Skin epidermis (tissue), 12 donors: ENCODE measurements at regions not wholly inside any gene's neighbourhood (a gene's known extent, or its start where the extent isn't known, plus 50 kb on each side); places are given as distances from the start of the nearest gene placed in this dataset.

Source experiments
- H3K27ac ChIP-seq, 21 experiments: fragments of 200-600 bp; sonication (generic) in 11 of 21; one replicate each; pipeline ENCODE4 v1.5.0; 2020; ENCODE audit warnings: mild to moderate bottlenecking in 3 of 21, inconsistent platforms in 2 of 21, moderate library complexity in 2 of 21
- H3K4me3 ChIP-seq, 7 experiments: fragments of 200-600 bp; sonication (generic) in 2 of 7; one replicate each; pipeline ENCODE4 v1.5.0; 2020; ENCODE audit warnings: inconsistent platforms in 2 of 7, mild to moderate bottlenecking in 2 of 7, moderate library complexity in 1 of 7

DNA sequence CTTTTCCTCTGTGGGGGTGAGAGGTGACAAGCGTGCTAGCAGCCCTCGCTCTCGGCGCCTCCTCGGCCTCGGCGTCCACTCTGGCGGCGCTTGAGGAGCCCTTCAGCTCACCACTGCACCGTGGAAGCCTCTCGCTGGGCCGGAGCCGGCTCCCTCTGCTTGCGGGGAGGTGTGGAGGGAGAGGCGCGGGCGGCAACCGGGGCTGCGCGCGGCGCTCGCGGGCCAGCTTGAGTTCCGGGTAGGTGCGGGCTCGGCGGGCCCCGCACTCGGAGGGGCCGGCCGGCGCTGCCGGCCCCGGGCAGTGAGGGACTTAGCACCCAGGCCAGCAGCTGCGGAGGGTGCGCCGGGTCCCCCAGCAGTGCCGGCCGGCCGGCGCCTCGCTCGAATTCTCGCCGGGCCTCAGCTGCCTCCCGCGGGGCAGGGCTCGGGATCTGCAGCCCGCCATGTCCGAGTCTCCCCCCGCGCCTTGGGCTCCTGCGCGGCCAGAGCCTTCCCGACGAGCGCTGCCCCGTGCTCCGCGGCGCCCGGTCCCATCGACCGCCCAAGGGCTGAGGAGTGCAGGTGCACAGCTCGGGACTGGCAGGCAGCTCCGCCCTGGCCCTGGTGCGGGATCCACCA lies 352.8 kb upstream of the PODXL start:
- no peak overlapping the region for H3K4me3 ChIP-seq
- H3K27ac ChIP-seq = no peak overlapping the region

GRCh38 chr7:131908714-131909113 lies 352.3 kb upstream of the PODXL start:
- no peak overlapping the region for H3K4me3 ChIP-seq

DNA sequence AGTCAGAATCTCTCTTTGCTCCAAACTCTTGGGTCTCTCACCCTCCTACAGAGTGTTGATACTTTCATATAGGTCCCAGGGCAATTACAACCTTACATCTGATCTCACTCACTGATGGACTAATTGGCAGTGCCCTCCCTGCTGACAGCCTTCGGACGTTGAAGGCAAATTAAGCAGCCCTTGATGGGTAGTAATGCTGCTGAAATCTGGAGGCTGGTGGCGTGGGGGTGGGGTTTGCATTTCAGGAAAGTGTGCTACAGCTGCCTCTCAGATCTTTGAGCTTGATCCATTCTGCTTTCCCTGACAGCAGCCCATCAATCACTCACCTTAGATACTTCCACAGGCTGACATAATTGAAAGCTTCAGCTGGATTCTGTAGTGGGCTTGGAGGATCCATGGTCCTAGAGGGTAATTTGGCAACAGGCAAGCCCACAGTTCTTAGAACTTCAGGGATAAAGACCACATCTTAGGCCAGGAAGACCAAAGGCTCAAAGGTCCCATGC lies 349.1 kb upstream of the PODXL start:
- H3K27ac ChIP-seq = no peak overlapping the region
- H3K4me3 ChIP-seq = no peak overlapping the region

More at GRCh38 chr7:131908714-131909113, 352.3 kb upstream of the PODXL start:
- H3K27ac ChIP-seq = no peak overlapping the region

DNA sequence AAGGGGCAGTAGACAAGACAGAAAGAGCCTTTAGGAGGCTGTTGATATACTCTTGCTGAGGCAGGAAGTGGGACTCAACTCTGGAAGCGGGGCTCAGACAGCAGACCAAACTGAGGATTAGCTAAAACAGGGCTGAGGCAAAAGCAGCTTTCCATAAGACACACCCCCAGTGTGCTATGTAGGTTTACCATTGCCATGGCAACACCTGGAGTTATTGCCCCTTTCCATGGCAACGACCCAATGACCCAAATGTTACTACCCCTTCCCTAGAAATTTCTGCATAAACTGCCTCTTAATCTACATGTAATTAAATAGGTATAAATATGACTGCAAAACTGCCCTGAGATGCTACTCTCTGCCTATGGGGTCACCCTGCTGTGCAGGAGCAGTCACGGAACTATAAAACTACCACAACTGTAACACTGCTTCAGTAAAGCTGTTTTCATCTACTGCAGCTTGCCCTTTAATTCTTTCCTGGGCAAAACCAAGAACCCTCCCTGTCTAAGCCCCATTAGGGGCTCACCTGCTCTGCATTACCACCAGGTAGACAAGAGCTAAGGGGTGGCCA lies 348.4 kb upstream of the PODXL start:
- H3K27ac ChIP-seq = no peak overlapping the region

GRCh38 chr7:131903315-131903714 lies 346.9 kb upstream of the PODXL start:
- Histone ChIP-seq H3K4me3 (no peak overlapping the region), H3K27ac (no peak overlapping the region)

More for the DNA sequence above, 348.4 kb upstream of the PODXL start:
- H3K4me3 ChIP-seq = no peak overlapping the region

DNA sequence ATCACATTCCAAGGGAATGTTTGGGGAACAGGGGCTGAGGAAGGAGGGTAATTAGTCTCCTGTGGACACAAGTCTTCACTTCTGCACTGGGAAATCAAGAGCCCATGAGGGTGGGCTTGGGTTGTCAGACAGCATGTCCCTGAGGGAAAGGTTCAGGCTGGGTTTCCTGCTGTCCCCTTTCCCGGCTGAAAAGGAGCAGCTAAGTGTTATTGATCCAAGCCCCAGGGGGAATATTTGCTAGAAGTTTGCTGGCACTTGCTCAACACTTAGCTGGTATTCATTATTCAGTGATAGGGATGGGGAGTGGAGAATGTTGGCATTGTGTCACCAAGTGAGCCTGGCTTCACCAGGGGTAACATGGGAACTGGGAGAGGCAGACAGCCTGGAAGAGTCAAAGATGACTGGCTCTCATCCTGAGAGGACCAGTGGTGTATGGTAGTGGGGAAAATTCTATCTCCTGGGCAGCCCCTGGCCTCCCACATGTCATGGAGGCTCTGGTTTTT lies 344.4 kb upstream of the PODXL start:
- Histone ChIP-seq H3K4me3 (no peak overlapping the region), H3K27ac (no peak overlapping the region)

- Histone ChIP-seq H3K4me3 (no peak overlapping the region), H3K27ac (no peak overlapping the region)
Measured at GRCh38 chr7:131899271-131900030, 343.0 kb upstream of the PODXL start.

GRCh38 chr7:131898418-131898817 lies 342.0 kb upstream of the PODXL start:
- Histone ChIP-seq H3K4me3 (no peak overlapping the region), H3K27ac (no peak overlapping the region)

DNA sequence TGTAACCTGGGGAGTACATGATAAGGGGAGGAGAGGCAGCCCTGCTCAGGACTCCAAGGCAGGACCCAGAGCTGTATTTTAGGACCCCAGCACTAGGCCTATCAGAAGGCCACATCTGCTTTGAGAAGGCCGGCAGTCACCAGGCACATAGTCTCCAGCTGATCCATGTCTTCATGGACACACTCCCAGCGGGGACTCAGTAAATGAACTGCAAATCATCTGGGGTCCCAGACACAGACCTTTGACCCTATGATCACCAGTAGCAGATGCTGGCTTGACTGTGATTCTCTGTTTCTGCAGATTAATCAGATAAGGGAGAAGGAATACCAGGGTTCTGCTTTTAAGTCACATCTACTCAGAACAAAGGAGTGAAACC lies 341.4 kb upstream of the PODXL start:
- Histone ChIP-seq H3K4me3 (no peak overlapping the region), H3K27ac (no peak overlapping the region)

DNA sequence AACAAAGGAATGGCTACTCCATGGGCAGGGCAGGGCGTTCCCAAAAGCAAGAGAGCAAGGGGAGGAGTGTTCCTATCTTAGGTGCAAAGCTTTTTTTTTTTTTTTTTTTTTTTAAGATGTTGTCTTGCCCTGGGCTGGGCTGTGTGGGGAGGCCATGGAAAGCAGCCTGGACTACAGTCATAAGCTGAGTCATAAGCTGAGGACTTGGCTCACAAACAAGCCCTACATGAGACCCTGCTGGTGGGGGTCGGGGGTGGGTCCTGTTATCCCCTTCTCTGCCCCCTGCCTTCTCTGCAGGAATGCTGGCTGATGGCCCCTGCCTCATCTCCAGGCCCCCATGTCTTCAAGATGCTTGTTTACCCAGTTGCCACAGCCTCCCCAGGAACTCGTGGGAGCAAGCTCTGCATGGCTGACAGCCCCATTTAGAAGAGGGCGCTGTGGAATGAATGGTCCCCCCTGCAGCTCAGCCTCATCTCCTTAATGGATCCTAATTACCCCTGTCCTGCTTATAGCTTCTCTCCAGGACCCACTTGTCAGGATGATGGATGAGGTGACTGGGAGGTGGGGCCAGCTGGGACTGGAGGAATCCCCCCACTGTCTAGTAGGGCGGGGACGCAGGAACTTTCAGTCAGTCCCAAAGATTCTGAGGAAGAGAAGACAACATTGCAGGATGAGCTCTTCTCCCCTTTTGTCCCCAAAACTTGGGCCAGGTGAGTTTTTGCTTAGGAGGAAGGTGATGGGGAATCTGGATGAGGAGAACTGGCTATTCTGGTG lies 340.8 kb upstream of the PODXL start:
- Histone ChIP-seq H3K27ac (no peak overlapping the region), H3K4me3 (no peak overlapping the region)

DNA sequence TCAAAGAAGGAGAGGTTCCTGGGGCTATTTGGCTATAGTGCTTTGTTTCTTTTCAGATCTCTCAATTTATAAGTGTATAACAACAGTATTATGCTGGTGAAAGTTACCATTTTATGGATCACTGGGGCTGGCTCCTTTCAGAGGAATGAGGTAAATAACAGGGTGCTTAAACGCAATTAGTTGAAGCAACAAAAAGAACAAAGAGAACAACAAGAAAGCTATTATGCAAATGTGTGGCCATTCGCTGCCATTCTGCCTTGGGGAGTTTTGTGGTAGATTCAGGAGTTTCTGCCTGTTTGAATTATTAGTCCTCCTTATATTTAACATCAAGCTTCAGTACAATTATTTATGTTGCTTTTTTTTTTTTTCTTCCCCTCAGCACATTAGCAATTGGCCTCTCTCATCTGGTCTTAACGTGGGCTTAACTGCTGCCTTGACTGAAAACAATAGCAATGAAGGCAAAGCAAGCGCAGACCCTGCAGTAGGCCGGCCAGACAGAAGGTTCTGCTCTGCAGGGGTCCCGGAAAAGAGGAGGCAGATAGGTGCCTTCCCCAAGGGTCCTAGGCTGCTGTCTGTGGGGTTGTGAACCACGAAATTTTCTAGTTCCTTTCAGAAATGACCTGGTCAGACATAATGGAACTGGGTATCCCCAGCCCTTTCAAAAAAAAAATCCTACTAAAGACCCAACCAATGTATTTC lies 339.9 kb upstream of the PODXL start:
- H3K4me3 ChIP-seq = no peak overlapping the region
- H3K27ac ChIP-seq = no peak overlapping the region

DNA sequence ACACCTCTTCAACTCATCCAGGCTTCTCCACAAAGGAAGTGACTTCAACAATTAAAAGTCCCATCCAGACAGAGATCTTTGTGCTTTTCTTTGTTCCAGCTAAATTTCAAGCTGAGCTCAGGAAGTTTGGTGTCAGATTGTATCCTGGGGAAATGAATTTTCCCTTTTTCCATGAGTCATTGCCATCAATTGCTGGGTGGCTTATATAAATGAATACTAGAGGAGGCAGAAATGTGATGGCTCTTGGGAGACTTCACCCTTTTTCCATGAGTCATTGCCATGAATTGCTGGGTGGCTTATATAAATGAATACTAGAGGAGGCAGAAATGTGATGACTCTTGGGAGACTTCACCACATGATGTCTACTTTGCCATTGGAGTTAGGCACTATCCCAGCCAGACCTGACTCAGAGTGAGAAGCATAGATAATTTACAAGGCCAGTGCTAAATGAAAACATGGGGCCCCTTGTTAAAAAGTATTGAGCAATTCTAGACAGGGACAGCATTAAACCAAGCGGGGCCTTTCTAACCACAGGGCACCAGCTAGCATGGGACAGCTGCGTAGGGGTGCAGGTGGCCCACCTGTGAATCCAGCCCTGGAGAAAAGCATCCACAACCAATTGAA lies 339.2 kb upstream of the PODXL start:
- Histone ChIP-seq H3K27ac (no peak overlapping the region), H3K4me3 (no peak overlapping the region)

GRCh38 chr7:131893631-131894340 lies 337.4 kb upstream of the PODXL start:
- Histone ChIP-seq H3K27ac (no peak overlapping the region), H3K4me3 (no peak overlapping the region)

DNA sequence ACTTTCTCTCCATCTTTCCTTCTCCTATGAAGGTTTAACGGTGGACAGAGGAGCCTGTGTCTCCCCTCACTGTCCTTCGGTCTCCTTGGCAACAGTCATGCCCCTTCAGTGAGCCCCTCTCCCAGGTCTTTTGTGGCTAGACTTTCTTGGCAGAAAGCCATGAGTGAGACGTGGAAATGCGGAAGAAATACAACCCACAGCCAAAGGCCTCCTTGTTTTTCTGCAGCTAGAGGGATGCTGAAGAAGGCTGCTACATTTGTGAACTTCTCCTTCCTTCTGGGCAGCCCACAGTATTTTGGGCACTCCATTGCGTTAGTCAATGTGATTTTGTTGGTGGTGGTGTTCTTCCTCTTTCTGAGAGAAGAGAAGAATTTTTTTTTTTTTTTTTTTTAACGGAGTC lies 333.7 kb upstream of the PODXL start:
- H3K27ac ChIP-seq = no peak overlapping the region
- no peak overlapping the region for H3K4me3 ChIP-seq

DNA sequence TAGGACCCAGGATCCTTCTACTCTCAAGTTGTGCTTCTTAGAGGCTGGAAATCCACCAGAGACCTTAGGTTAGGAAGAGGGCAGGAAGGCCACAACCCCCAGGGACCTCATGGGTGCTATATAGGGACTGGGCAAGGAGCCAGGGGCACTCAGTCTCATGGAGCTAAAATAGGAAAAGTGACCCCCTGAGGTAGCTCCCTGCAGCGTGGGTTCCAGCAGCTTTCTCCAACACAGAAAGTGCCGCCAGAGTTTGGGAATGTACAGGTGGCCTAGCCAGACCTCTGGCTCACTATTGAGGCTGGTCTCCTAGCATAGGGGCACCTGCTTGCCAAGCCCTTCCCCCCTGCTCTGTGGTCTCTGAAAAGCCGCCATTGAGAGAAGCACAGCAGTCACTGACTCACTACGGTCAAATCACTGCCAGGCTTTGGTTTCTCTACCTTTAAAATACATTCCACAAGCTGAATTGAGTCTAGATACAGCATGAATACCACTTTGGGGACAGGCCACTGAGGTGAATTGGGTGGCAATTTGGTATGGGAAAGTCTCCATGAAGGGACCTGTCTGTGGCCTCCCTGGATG lies 333.2 kb upstream of the PODXL start:
- H3K4me3 ChIP-seq = no peak overlapping the region
- H3K27ac ChIP-seq = no peak overlapping the region

DNA sequence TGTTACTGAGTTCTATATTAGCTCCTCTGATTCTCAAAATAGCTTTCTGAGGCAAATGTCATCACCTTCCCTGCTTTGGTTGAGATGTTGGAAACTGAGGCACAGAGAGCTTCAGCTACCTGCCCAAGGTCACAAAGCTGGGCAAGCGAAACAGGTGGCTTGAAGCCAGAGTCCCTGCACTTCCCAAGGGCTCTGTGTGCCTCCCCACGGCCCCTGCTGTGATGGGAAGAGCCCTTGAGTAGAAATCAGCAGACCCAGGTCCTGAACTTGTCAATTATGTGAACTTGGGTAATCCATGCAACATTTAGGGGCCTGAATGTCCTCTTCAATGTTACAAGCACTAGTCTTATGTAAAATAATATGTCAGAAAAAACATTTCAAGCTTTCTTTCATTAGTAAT lies 327.3 kb upstream of the PODXL start:
- Histone ChIP-seq H3K27ac (no peak overlapping the region), H3K4me3 (no peak overlapping the region)

DNA sequence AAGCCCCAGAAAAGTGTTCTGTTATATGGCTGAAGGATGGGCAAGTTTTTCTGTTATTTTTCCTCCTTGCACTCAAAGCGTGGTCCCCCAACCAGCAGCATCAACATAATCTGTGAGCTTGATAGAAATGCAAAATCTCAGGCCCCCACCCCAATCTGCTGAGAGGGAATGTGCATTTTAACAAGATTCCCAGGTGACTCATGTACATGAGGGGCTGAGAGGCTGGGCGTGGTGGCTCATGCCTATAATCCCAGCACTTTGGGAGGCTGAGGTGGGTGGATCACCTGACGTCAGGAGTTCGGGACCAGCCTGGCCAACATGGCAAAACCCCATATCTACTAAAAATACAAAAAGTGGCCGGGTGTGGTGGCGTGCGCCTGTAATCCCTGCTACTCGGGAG lies 326.8 kb upstream of the PODXL start:
- Histone ChIP-seq H3K27ac (no peak overlapping the region), H3K4me3 (no peak overlapping the region)

GRCh38 chr7:131882321-131882720 lies 325.9 kb upstream of the PODXL start:
- Histone ChIP-seq H3K4me3 (no peak overlapping the region), H3K27ac (no peak overlapping the region)
